Osteoblast (primary cell): ENCODE measurements at regions not wholly inside any gene's neighbourhood (a gene's known extent, or its start where the extent isn't known, plus 50 kb on each side); places are given as distances from the start of the nearest gene placed in this dataset.

Experiments
- DNase-seq: peaks from one replicate; pipeline ENCODE4 v3.0.0; 2011; ENCODE audit warnings: low spot score, mixed read lengths; ENCODE audit not compliant: insufficient read length; ENCODE audit errors: missing footprints
- H2AFZ ChIP-seq: 2 replicates; pipeline ENCODE4 v1.6.0; 2011; ENCODE audit warnings: mild to moderate bottlenecking, low read length
- H3K27ac ChIP-seq: 2 replicates; pipeline ENCODE4 v1.5.1; 2011; ENCODE audit warnings: mild to moderate bottlenecking, low read depth, low read length, moderate library complexity
- H3K27me3 ChIP-seq: 2 replicates; pipeline ENCODE4 v1.6.0; 2012; ENCODE audit warnings: mild to moderate bottlenecking, control low read depth, inconsistent platforms, low read length, moderate library complexity; ENCODE audit not compliant: insufficient read depth
- H3K36me3 ChIP-seq: 2 replicates; pipeline ENCODE4 v1.5.1; 2011; ENCODE audit warnings: mild to moderate bottlenecking, low read length, control low read depth, moderate library complexity; ENCODE audit not compliant: insufficient read depth
- H3K4me1 ChIP-seq: 2 replicates; pipeline ENCODE4 v1.5.1; 2011; ENCODE audit warnings: mild to moderate bottlenecking, low read length, control low read depth, moderate library complexity; ENCODE audit not compliant: insufficient read depth
- H3K4me2 ChIP-seq: 2 replicates; pipeline ENCODE4 v1.6.0; 2011; ENCODE audit warnings: mild to moderate bottlenecking, low read length; ENCODE audit not compliant: insufficient read depth
- H3K4me3 ChIP-seq: fragments of 200-600 bp; sonication (generic); 3 replicates; pipeline ENCODE4 v1.5.1; 2012; ENCODE audit warnings: mild to moderate bottlenecking, low read length, inconsistent platforms; ENCODE audit not compliant: insufficient read depth
- H3K79me2 ChIP-seq: 2 replicates; pipeline ENCODE4 v1.6.0; 2012; ENCODE audit warnings: mild to moderate bottlenecking, low read length, control low read depth, inconsistent platforms; ENCODE audit not compliant: insufficient read depth
- H3K9me3 ChIP-seq: 2 replicates; pipeline ENCODE4 v1.5.1; 2011; ENCODE audit warnings: low read depth, low read length, control low read depth
- H4K20me1 ChIP-seq: 2 replicates; pipeline ENCODE4 v1.6.0; 2012; ENCODE audit warnings: mild to moderate bottlenecking, low read length, control low read depth; ENCODE audit not compliant: insufficient read depth
- CTCF ChIP-seq: IDR thresholded peaks from 2 replicates; pipeline ENCODE4 v1.5.1; 2011; ENCODE audit warnings: mild to moderate bottlenecking, low read depth, low read length, moderate library complexity; ENCODE audit errors: extremely low read depth

- H3K9me3 ChIP-seq = no peaks in the 10 kb centered on the region
- H2AFZ ChIP-seq = no peak overlapping the region
- H4K20me1 ChIP-seq = no peaks in the 10 kb centered on the region
- H3K4me3 ChIP-seq = no peak overlapping the region
- H3K4me1 ChIP-seq = no peaks in the 10 kb centered on the region
- H3K4me2 ChIP-seq = no peak overlapping the region
- no peak for DNase-seq
- no peak overlapping the region for H3K27ac ChIP-seq
- no peaks in the 10 kb centered on the region for H3K27me3 ChIP-seq
- H3K79me2 ChIP-seq = no peaks in the 10 kb centered on the region
- no peaks in the 10 kb centered on the region for H3K36me3 ChIP-seq
- no peak for TF ChIP-seq CTCF
Observed at GRCh38 chr2:200147371-200147770, 159.1 kb upstream of the SPATS2L start.

- Histone ChIP-seq H3K27ac (no peak overlapping the region), H2AFZ (no peak overlapping the region), H3K36me3 (no peaks in the 10 kb centered on the region), H4K20me1 (no peaks in the 10 kb centered on the region), H3K27me3 (no peaks in the 10 kb centered on the region), H3K9me3 (no peaks in the 10 kb centered on the region), H3K79me2 (no peaks in the 10 kb centered on the region), H3K4me1 (no peaks in the 10 kb centered on the region), H3K4me2 (no peak overlapping the region), H3K4me3 (no peak overlapping the region)
- no peak for DNase-seq
- no peak for TF ChIP-seq CTCF
Observed at GRCh38 chr2:200148366-200148765, 158.1 kb upstream of the SPATS2L start.

GRCh38 chr2:200150411-200151086, 155.9 kb upstream of the SPATS2L start:
- Histone ChIP-seq H3K27ac (no peak overlapping the region), H3K4me1 (no peaks in the 10 kb centered on the region), H3K4me3 (no peak overlapping the region), H3K79me2 (no peaks in the 10 kb centered on the region), H3K9me3 (no peaks in the 10 kb centered on the region), H3K4me2 (no peak overlapping the region), H2AFZ (no peak overlapping the region), H3K36me3 (no peaks in the 10 kb centered on the region), H4K20me1 (no peaks in the 10 kb centered on the region), H3K27me3 (no peaks in the 10 kb centered on the region)
- no peak for DNase-seq
- no peak for TF ChIP-seq CTCF

- peak overlapping the region; percentile 72 for H3K4me2 ChIP-seq
- TF ChIP-seq CTCF = no peak
- DNase-seq = no peak
- H3K27ac ChIP-seq = no peak overlapping the region
- H3K9me3 ChIP-seq = no peaks in the 10 kb centered on the region
- H3K4me3 ChIP-seq = no peak overlapping the region
- no peaks in the 10 kb centered on the region for H4K20me1 ChIP-seq
- peaks cover 16% of the 10 kb centered on the region for H3K4me1 ChIP-seq
- no peaks in the 10 kb centered on the region for H3K27me3 ChIP-seq
- no peaks in the 10 kb centered on the region for H3K79me2 ChIP-seq
- H3K36me3 ChIP-seq = no peaks in the 10 kb centered on the region
- H2AFZ ChIP-seq = peak overlapping the region; percentile 47
Observed at GRCh38 chr2:200155652-200156051, 150.8 kb upstream of the SPATS2L start.
